Nephron (organoid): ENCODE measurements at regions not wholly inside any gene's neighbourhood (a gene's known extent, or its start where the extent isn't known, plus 50 kb on each side); places are given as distances from the start of the nearest gene placed in this dataset.
"Not testable (repeated sequence)": the region's sequence is repeated elsewhere in the genome, so short reads cannot be mapped to it uniquely, and the experiment has no call there.

Experiments used
- H3K27ac Mint-ChIP-seq, 3 experiments: 2 replicates each; pipeline ENCODE4 v1.8.0; 2020; ENCODE audit warnings: mixed read lengths in 3 of 3, mild to moderate bottlenecking in 2 of 3, moderate library complexity in 1 of 3
- H3K27me3 Mint-ChIP-seq: 2 replicates; pipeline ENCODE4 v1.8.0; 2021; ENCODE audit warnings: low read depth, mild to moderate bottlenecking, moderate library complexity, mixed read lengths
- H3K36me3 Mint-ChIP-seq: 2 replicates; pipeline ENCODE4 v1.8.0; 2020; ENCODE audit warnings: low read depth, mixed read lengths
- H3K4me1 Mint-ChIP-seq: 2 replicates; pipeline ENCODE4 v1.8.0; 2020; ENCODE audit warnings: mixed read lengths
- H3K4me3 Mint-ChIP-seq, 3 experiments: 2 replicates each; pipeline ENCODE4 v1.8.0; 2020; ENCODE audit warnings: mild to moderate bottlenecking in 3 of 3, mixed read lengths in 3 of 3, moderate library complexity in 2 of 3
- H3K9me3 Mint-ChIP-seq: 2 replicates; pipeline ENCODE4 v1.8.0; 2020; ENCODE audit warnings: mixed read lengths
- CTCF ChIP-seq, 3 experiments: fragments of 200-600 bp; sonication (generic); IDR thresholded peaks; one replicate each; pipeline ENCODE4 v1.5.0; 2021; ENCODE audit warnings: antibody characterized with exemption in 3 of 3; ENCODE audit not compliant: unreplicated experiment in 3 of 3

GRCh38 chr12:54799966-54800365 is 54.4 kb upstream of the MUCL1 start:
- H3K4me1 Mint-ChIP-seq, H3K9me3 Mint-ChIP-seq, H3K4me3 Mint-ChIP-seq, H3K27ac Mint-ChIP-seq, H3K36me3 Mint-ChIP-seq, H3K27me3 Mint-ChIP-seq: not testable (repeated sequence)

DNA sequence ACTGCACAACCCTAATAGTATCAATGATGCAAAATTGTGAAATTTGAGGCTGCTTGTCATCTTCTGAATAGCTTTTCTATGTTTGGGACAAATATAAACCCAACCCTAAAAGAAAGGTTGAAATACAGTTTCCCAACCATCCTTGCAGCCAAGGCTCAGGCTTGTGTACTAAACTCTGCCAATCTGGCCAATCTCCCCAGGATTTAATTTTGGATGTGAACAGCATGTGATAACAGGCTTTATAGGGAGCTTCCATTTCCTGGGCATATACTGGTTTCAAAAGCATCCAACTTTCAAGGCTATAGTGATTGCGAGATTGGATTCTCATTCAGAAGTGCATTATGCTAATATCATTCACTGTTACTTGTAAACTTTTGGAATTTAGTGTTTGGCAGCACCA is 55.7 kb upstream of the MUCL1 start:
- H3K36me3 Mint-ChIP-seq: no peaks in the 10 kb centered on the region
- no peaks in the 10 kb centered on the region for H3K27me3 Mint-ChIP-seq
- H3K27ac Mint-ChIP-seq: no peak overlapping the region
- no peak overlapping the region for H3K4me3 Mint-ChIP-seq
- no peak for TF ChIP-seq CTCF (IDR thresholded peaks at IDR 0.05; ENCODE audit: unreplicated experiment in 3 of 3)
- H3K4me1 Mint-ChIP-seq: no peaks in the 10 kb centered on the region
- H3K9me3 Mint-ChIP-seq: peaks cover 3% of the 10 kb centered on the region

GRCh38 chr12:54796991-54797390 is 57.3 kb upstream of the MUCL1 start:
- Mint-ChIP-seq H3K27ac (peak overlapping the region in 1 of 3 experiments; percentile 82), H3K4me3 (no peak overlapping the region), H3K9me3 (peaks cover 3% of the 10 kb centered on the region), H3K27me3 (no peaks in the 10 kb centered on the region), H3K36me3 (no peaks in the 10 kb centered on the region), H3K4me1 (no peaks in the 10 kb centered on the region)
- no peak for TF ChIP-seq CTCF (IDR thresholded peaks at IDR 0.05; ENCODE audit: unreplicated experiment in 3 of 3)

GRCh38 chr12:54795644-54796043 is 58.7 kb upstream of the MUCL1 start:
- Mint-ChIP-seq H3K4me3 (no peak overlapping the region), H3K27ac (peak overlapping the region in 1 of 3 experiments; percentile 30), H3K9me3 (peaks cover 3% of the 10 kb centered on the region)

DNA sequence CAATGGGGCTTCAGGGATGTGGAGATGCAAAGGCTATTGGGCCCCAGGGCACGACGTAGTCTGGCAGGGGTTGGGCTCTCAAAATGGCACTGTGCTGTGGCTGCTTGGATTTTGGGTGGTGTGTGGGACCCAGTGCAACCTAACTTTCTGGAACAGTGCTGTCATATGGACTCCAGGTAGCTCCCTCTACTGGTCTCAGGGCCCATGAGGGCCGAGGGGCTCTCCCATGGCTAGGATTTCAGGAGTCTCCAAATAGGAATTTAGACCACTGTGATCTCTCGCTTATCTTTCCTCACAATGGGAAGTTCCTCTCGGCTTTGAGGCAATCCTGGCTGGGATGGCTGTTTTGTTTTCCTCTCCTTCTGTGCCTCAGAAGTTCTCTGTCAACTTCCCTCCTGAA is 68.2 kb upstream of the MUCL1 start:
- H3K4me1 Mint-ChIP-seq: no peaks in the 10 kb centered on the region
- H3K9me3 Mint-ChIP-seq: peaks cover 39% of the 10 kb centered on the region
- H3K4me3 Mint-ChIP-seq: no peak overlapping the region
- H3K27ac Mint-ChIP-seq: no peak overlapping the region
- H3K27me3 Mint-ChIP-seq: no peaks in the 10 kb centered on the region
- H3K36me3 Mint-ChIP-seq: no peaks in the 10 kb centered on the region
- no peak for TF ChIP-seq CTCF (IDR thresholded peaks at IDR 0.05; ENCODE audit: unreplicated experiment in 3 of 3)

More at GRCh38 chr12:54795644-54796043, 58.7 kb upstream of the MUCL1 start:
- H3K27me3 Mint-ChIP-seq: no peaks in the 10 kb centered on the region
- no peaks in the 10 kb centered on the region for H3K4me1 Mint-ChIP-seq
- H3K36me3 Mint-ChIP-seq: no peaks in the 10 kb centered on the region
- no peak for TF ChIP-seq CTCF (IDR thresholded peaks at IDR 0.05; ENCODE audit: unreplicated experiment in 3 of 3)

DNA sequence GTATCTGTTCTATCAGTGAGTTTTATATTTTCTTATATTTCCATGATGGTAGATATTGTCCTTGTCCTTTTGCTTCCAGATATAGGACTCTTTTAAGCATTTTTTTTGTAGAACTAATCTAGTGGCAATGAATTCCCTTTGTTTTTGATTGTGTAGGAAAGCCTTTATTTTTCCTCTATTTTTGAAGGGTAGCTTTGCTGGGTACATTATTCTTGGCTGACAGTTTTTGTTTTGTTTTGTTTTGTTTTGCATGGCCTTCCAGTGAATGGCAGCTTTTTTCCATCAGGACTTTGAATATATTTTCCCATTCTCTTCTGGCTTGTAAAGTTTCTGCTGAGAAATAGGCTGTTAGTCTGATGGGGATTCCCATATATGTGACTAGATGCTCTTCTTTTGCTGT is 70.2 kb upstream of the MUCL1 start:
- no peak overlapping the region for H3K27ac Mint-ChIP-seq
- no peaks in the 10 kb centered on the region for H3K4me1 Mint-ChIP-seq
- no peak for TF ChIP-seq CTCF (IDR thresholded peaks at IDR 0.05; ENCODE audit: unreplicated experiment in 3 of 3)
- no peak overlapping the region for H3K4me3 Mint-ChIP-seq
- H3K36me3 Mint-ChIP-seq: no peaks in the 10 kb centered on the region
- H3K27me3 Mint-ChIP-seq: peaks cover 3% of the 10 kb centered on the region
- peaks cover 42% of the 10 kb centered on the region for H3K9me3 Mint-ChIP-seq

DNA sequence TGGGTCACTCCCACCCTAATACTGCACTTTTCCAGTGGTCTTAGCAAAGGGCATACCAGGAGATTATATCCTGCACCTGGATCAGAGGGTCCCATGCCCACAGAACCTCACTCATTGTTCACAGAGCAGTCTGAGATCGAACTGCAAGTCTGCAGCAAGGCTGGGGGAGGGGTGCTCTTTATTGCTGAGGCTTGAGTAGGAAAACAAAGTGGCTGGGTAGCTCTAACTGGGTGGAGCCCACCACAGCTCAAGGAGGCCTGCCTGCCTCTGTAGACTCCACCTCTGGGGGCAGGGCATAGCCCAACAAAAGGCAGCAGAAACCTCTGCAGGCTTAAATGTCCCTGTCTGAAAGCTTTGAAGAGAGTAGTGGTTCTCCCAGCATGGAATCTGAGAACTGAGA is 77.3 kb upstream of the MUCL1 start:
- peaks cover 12% of the 10 kb centered on the region for H3K9me3 Mint-ChIP-seq
- H3K4me1 Mint-ChIP-seq, H3K27ac Mint-ChIP-seq, H3K36me3 Mint-ChIP-seq, H3K4me3 Mint-ChIP-seq, H3K27me3 Mint-ChIP-seq: not testable (repeated sequence)
